GM23338 (cell line): ENCODE measurements at regions not wholly inside any gene's neighbourhood (a gene's known extent, or its start where the extent isn't known, plus 50 kb on each side); places are given as distances from the start of the nearest gene placed in this dataset.
A peak's percentile ranks its signal among the peaks of the same experiment; 100 is the strongest.

ENCODE experiments used
- ATAC-seq: fragments of 200-7000 bp; cut with Tn5 transposase; 3 replicates; pipeline ENCODE4 v1.9.1; 2020
- DNase-seq: peaks from one replicate; pipeline ENCODE4 v3.0.0-alpha.2; 2015; ENCODE audit warnings: low spot score
- H2AFZ ChIP-seq: fragments of 200-600 bp; sonication (generic); 2 replicates; pipeline ENCODE4 v1.8.0; 2016; ENCODE audit warnings: antibody characterized with exemption, mild to moderate bottlenecking, moderate library complexity
- H3F3A ChIP-seq: fragments of 200-600 bp; sonication (generic); replicated peaks from 2 replicates; pipeline ENCODE4 v1.8.0; 2017; ENCODE audit warnings: antibody characterized with exemption, mixed run types, low read depth
- H3K27ac ChIP-seq: fragments of 200-600 bp; sonication (generic); 2 replicates; pipeline ENCODE4 v1.6.1; 2016; ENCODE audit warnings: low read depth
- H3K27me3 ChIP-seq: fragments of 200-600 bp; sonication (generic); 2 replicates; pipeline ENCODE4 v1.8.0; 2016; ENCODE audit warnings: mild to moderate bottlenecking, mixed run types, moderate library complexity; ENCODE audit not compliant: insufficient read depth
- H3K36me3 ChIP-seq: fragments of 200-600 bp; sonication (generic); 2 replicates; pipeline ENCODE4 v1.8.0; 2016; ENCODE audit warnings: mild to moderate bottlenecking; ENCODE audit not compliant: insufficient read depth
- H3K4me1 ChIP-seq: fragments of 200-600 bp; sonication (generic); 2 replicates; pipeline ENCODE4 v1.8.0; 2016; ENCODE audit warnings: mild to moderate bottlenecking, moderate library complexity; ENCODE audit not compliant: insufficient read depth
- H3K4me2 ChIP-seq: fragments of 200-600 bp; sonication (generic); 2 replicates; pipeline ENCODE4 v1.7.1; 2017; ENCODE audit warnings: mixed run types
- H3K4me3 ChIP-seq: fragments of 200-600 bp; sonication (generic); 2 replicates; pipeline ENCODE4 v1.6.1; 2016; ENCODE audit warnings: mixed run types
- H3K79me2 ChIP-seq: fragments of 200-600 bp; sonication (generic); replicated peaks from 2 replicates; pipeline ENCODE4 v1.8.0; 2017; ENCODE audit warnings: mild to moderate bottlenecking; ENCODE audit not compliant: insufficient read depth
- H3K9me2 ChIP-seq: fragments of 200-600 bp; sonication (generic); 2 replicates; pipeline ENCODE4 v1.8.0; 2017; ENCODE audit not compliant: insufficient read depth
- H4K20me1 ChIP-seq: fragments of 200-600 bp; sonication (generic); replicated peaks from 2 replicates; pipeline ENCODE4 v1.8.0; 2017; ENCODE audit warnings: mild to moderate bottlenecking; ENCODE audit not compliant: insufficient read depth
- H3K27ac Mint-ChIP-seq: 2 replicates; pipeline ENCODE4 v1.8.0; 2020; ENCODE audit warnings: inconsistent platforms, mild to moderate bottlenecking, moderate library complexity, mixed read lengths
- H3K27me3 Mint-ChIP-seq: 3 replicates; pipeline ENCODE4 v1.8.0; 2022; ENCODE audit warnings: low read depth, mild to moderate bottlenecking, moderate library complexity, mixed read lengths, inconsistent platforms; ENCODE audit not compliant: insufficient read depth, poor library complexity
- H3K36me3 Mint-ChIP-seq: 3 replicates; pipeline ENCODE4 v1.8.0; 2021; ENCODE audit warnings: low read depth, mild to moderate bottlenecking, inconsistent platforms, moderate library complexity, mixed read lengths
- H3K4me1 Mint-ChIP-seq: 3 replicates; pipeline ENCODE4 v1.8.0; 2020; ENCODE audit warnings: mild to moderate bottlenecking, inconsistent platforms, mixed read lengths
- H3K4me3 Mint-ChIP-seq: 3 replicates; pipeline ENCODE4 v1.8.0; 2021; ENCODE audit warnings: moderate library complexity, mild to moderate bottlenecking, inconsistent platforms, mixed read lengths
- H3K9me3 Mint-ChIP-seq: 3 replicates; pipeline ENCODE4 v1.8.0; 2020; ENCODE audit warnings: moderate library complexity, mild to moderate bottlenecking, inconsistent platforms, mixed read lengths
- CREB1 ChIP-seq: fragments of 250-450 bp; sonication (Bioruptor Pico); IDR thresholded peaks from 2 replicates; pipeline ENCODE4 v1.5.0; 2020; ENCODE audit warnings: low read depth, mild to moderate bottlenecking, moderate library complexity
- ETS1 ChIP-seq: IDR thresholded peaks from 2 replicates; pipeline ENCODE4 v1.6.1; 2016; ENCODE audit warnings: antibody characterized with exemption
- EZH2 ChIP-seq: fragments of 200-600 bp; sonication (generic); IDR thresholded peaks from one replicate; pipeline ENCODE4 v1.8.0; 2017; ENCODE audit warnings: antibody characterized with exemption, mild to moderate bottlenecking, low read depth; ENCODE audit not compliant: unreplicated experiment
- EZH2phosphoT487 ChIP-seq: fragments of 200-600 bp; sonication (generic); IDR thresholded peaks from one replicate; pipeline ENCODE4 v1.8.1; 2018; ENCODE audit warnings: antibody characterized with exemption; ENCODE audit not compliant: unreplicated experiment
- JUNB ChIP-seq: IDR thresholded peaks from one replicate; pipeline ENCODE4 v1.6.1; 2016; ENCODE audit warnings: antibody characterized with exemption; ENCODE audit not compliant: unreplicated experiment
- NANOG ChIP-seq: IDR thresholded peaks from 2 replicates; pipeline ENCODE4 v1.6.1; 2016; ENCODE audit warnings: antibody characterized with exemption, borderline replicate concordance
- POLR2AphosphoS5 ChIP-seq: IDR thresholded peaks from 2 replicates; pipeline ENCODE4 v1.6.1; 2016; ENCODE audit warnings: antibody characterized with exemption, low read depth
- STAT1 ChIP-seq: IDR thresholded peaks from one replicate; pipeline ENCODE4 v1.6.1; 2016; ENCODE audit warnings: antibody characterized with exemption; ENCODE audit not compliant: unreplicated experiment
- ZNF114 ChIP-seq: fragments of 250-450 bp; sonication (Bioruptor Pico); IDR thresholded peaks from 2 replicates; pipeline ENCODE4 v1.5.0; 2020; ENCODE audit warnings: mild to moderate bottlenecking, moderate library complexity
- ZNF331 ChIP-seq: fragments of 250-450 bp; sonication (Bioruptor Pico); IDR thresholded peaks from 2 replicates; pipeline ENCODE4 v1.5.0; 2020; ENCODE audit warnings: low read depth, mild to moderate bottlenecking, moderate library complexity
- ZNF462 ChIP-seq: fragments of 250-450 bp; sonication (Bioruptor Pico); IDR thresholded peaks from 2 replicates; pipeline ENCODE4 v1.5.0; 2020; ENCODE audit warnings: mild to moderate bottlenecking, moderate library complexity
- TF ChIP-seq, protein P1 (sequence below): IDR thresholded peaks from one replicate; pipeline ENCODE4 v1.6.1; 2018; ENCODE audit warnings: antibody characterized with exemption; ENCODE audit not compliant: unreplicated experiment
- TF ChIP-seq, protein P2 (sequence below), 2 experiments: fragments of 200-600 bp in 1 of 2; sonication (generic) in 1 of 2; conservative IDR thresholded peaks; 2 replicates each; pipeline versions ENCODE4 v1.5.1 to v1.6.1; 2016 to 2017; ENCODE audit warnings: antibody characterized with exemption in 2 of 2, low read depth in 2 of 2, mild to moderate bottlenecking in 2 of 2, moderate library complexity in 1 of 2

- H3K4me3 Mint-ChIP-seq = no peak overlapping the region
- Histone ChIP-seq H3K27ac (no peak overlapping the region), H3F3A (no peaks in the 10 kb centered on the region), H3K4me2 (no peak overlapping the region), H2AFZ (no peak overlapping the region; the same call in 1 of the 2 replicates), H3K79me2 (no peaks in the 10 kb centered on the region), H3K36me3 (no peaks in the 10 kb centered on the region), H3K27me3 (no peaks in the 10 kb centered on the region), H3K9me2 (no peaks in the 10 kb centered on the region), H3K4me3 (no peak overlapping the region), H3K4me1 (no peaks in the 10 kb centered on the region), H4K20me1 (no peaks in the 10 kb centered on the region)
- TF ChIP-seq ETS1 (no peak), NANOG (no peak), STAT1 (no peak), EZH2phosphoT487 (no peak), JUNB (no peak), POLR2AphosphoS5 (no peak), EZH2 (no peak), ZNF114 (CRISPR knock-in tag) (no peak), ZNF462 (CRISPR knock-in tag) (no peak), CREB1 (CRISPR knock-in tag) (no peak), ZNF331 (CRISPR knock-in tag) (no peak)
- TF ChIP-seq, protein P1, sequence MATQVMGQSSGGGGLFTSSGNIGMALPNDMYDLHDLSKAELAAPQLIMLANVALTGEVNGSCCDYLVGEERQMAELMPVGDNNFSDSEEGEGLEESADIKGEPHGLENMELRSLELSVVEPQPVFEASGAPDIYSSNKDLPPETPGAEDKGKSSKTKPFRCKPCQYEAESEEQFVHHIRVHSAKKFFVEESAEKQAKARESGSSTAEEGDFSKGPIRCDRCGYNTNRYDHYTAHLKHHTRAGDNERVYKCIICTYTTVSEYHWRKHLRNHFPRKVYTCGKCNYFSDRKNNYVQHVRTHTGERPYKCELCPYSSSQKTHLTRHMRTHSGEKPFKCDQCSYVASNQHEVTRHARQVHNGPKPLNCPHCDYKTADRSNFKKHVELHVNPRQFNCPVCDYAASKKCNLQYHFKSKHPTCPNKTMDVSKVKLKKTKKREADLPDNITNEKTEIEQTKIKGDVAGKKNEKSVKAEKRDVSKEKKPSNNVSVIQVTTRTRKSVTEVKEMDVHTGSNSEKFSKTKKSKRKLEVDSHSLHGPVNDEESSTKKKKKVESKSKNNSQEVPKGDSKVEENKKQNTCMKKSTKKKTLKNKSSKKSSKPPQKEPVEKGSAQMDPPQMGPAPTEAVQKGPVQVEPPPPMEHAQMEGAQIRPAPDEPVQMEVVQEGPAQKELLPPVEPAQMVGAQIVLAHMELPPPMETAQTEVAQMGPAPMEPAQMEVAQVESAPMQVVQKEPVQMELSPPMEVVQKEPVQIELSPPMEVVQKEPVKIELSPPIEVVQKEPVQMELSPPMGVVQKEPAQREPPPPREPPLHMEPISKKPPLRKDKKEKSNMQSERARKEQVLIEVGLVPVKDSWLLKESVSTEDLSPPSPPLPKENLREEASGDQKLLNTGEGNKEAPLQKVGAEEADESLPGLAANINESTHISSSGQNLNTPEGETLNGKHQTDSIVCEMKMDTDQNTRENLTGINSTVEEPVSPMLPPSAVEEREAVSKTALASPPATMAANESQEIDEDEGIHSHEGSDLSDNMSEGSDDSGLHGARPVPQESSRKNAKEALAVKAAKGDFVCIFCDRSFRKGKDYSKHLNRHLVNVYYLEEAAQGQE = no peak
- TF ChIP-seq, protein P2, sequence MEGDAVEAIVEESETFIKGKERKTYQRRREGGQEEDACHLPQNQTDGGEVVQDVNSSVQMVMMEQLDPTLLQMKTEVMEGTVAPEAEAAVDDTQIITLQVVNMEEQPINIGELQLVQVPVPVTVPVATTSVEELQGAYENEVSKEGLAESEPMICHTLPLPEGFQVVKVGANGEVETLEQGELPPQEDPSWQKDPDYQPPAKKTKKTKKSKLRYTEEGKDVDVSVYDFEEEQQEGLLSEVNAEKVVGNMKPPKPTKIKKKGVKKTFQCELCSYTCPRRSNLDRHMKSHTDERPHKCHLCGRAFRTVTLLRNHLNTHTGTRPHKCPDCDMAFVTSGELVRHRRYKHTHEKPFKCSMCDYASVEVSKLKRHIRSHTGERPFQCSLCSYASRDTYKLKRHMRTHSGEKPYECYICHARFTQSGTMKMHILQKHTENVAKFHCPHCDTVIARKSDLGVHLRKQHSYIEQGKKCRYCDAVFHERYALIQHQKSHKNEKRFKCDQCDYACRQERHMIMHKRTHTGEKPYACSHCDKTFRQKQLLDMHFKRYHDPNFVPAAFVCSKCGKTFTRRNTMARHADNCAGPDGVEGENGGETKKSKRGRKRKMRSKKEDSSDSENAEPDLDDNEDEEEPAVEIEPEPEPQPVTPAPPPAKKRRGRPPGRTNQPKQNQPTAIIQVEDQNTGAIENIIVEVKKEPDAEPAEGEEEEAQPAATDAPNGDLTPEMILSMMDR (conservative IDR thresholded peaks at IDR 0.05; ENCODE audit: low read depth in 2 of 2) = no peak
- H3K9me3 Mint-ChIP-seq = no peaks in the 10 kb centered on the region
- H3K27ac Mint-ChIP-seq = no peak overlapping the region
- no peaks in the 10 kb centered on the region for H3K27me3 Mint-ChIP-seq
- DNase-seq = peak; percentile 40
- no peak; the same call in 2 of the 3 replicates for ATAC-seq
- no peaks in the 10 kb centered on the region for H3K36me3 Mint-ChIP-seq
- peaks cover 6% of the 10 kb centered on the region; the same call in 2 of the 3 replicates for H3K4me1 Mint-ChIP-seq
These were observed 238.8 kb upstream of the DPH6 start for GRCh38 chr15:35784745-35785144.
